Activated naive CD4-positive, alpha-beta T cell treated with anti-CD3 and anti-CD28 coated beads, Interleukin-2, amount 10 ng/mL, durations not matched to agents 7 days and 5 days (primary cell): ENCODE measurements at regions not wholly inside any gene's neighbourhood (a gene's known extent, or its start where the extent isn't known, plus 50 kb on each side); places are given as distances from the start of the nearest gene placed in this dataset.
"Not testable (repeated sequence)": the region's sequence is repeated elsewhere in the genome, so short reads cannot be mapped to it uniquely, and the experiment has no call there.

ENCODE experiments used
- CTCF ChIA-PET: fragments of 350-600 bp; sonication (Branson Sonifier 250); formaldehyde crosslinking; loops from one replicate; lab custom pipeline; 2021; ENCODE audit warnings: antibody characterized with exemption; lab: Charles Lee
- DNase-seq: peaks from one replicate; pipeline ENCODE4 v3.0.0-alpha.2; 2020
- H3K27ac Mint-ChIP-seq: one replicate; pipeline ENCODE4 v1.8.0; 2021; ENCODE audit warnings: mild to moderate bottlenecking, moderate library complexity, mixed read lengths
- H3K27me3 Mint-ChIP-seq: one replicate; pipeline ENCODE4 v1.8.0; 2021; ENCODE audit warnings: mild to moderate bottlenecking, mixed read lengths
- H3K36me3 Mint-ChIP-seq: one replicate; pipeline ENCODE4 v1.8.0; 2021; ENCODE audit warnings: mixed read lengths
- H3K4me1 Mint-ChIP-seq: one replicate; pipeline ENCODE4 v1.8.0; 2021; ENCODE audit warnings: mixed read lengths
- H3K4me3 Mint-ChIP-seq: one replicate; pipeline ENCODE4 v1.8.0; 2021; ENCODE audit warnings: mild to moderate bottlenecking, moderate library complexity, mixed read lengths
- H3K9me3 Mint-ChIP-seq: one replicate; pipeline ENCODE4 v1.8.0; 2021; ENCODE audit warnings: mixed read lengths

DNA sequence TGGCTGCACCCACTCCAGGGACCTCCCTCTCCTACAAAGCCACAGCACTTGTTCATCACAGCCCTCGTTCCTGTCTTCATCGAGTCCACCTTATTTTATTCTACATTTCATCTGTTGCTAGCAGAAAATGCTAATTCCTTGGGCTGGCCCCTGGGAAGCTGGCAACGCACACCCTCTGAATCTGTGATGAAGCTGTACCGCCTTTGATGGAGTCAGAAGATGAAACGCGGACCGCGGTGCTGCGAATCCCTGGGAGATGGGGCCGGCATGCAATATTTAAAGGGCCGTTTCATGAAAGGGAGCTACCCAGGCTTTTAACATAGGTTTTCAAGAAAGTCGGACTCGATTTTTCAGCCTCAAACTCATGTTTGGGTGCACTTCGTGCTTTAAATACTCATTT lies 88.5 kb downstream of the NPTX2 start:
- H3K4me1 Mint-ChIP-seq: no peaks in the 10 kb centered on the region
- H3K27ac Mint-ChIP-seq: no peak overlapping the region
- H3K9me3 Mint-ChIP-seq: no peaks in the 10 kb centered on the region
- CTCF ChIA-PET: no interaction called here
- no peak overlapping the region for H3K4me3 Mint-ChIP-seq
- H3K27me3 Mint-ChIP-seq: no peaks in the 10 kb centered on the region
- H3K36me3 Mint-ChIP-seq: no peaks in the 10 kb centered on the region
- DNase-seq: no peak

DNA sequence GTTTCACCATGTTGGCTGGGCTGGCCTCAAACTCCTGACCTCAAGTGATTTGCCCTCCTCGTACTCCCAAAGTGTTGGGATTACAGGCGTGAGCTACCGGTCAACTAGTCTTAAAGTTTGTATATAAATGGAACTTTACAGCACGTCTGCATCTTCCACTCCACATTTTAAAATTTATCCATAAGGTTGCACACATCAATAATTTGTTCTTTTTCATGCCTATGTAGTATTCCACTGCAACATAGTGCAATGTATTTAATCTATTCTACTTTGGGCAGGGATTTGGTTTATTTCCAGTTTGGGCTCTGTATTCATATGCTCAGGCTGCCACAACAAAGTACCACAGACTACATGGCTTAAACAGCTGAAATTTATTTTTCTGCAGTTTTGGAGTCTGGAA lies 90.0 kb downstream of the NPTX2 start:
- DNase-seq: no peak
- Mint-ChIP-seq H3K4me3 (no peak overlapping the region), H3K9me3 (no peaks in the 10 kb centered on the region), H3K4me1 (no peaks in the 10 kb centered on the region), H3K27me3 (no peaks in the 10 kb centered on the region), H3K27ac (no peak overlapping the region), H3K36me3 (no peaks in the 10 kb centered on the region)
- CTCF ChIA-PET: no interaction called here

DNA sequence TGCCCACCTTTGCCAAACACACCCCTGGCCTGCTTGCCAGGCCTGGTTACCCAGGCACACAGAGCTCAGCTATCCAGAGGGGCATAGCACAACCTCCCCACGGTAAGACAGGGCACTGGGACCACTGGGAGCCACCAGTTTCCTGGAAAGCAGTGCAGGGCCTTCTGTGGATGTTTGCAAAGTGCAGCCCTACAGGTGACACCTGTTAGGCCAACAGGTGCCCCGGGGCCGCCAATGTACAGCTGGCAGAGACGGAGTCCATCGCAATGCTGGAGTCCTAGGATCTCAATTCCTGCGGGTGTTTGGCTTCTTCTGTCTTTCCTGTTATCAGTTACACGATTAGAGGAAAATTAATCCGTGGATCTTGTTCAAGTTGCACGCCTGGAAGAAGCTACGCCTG lies 94.9 kb downstream of the NPTX2 start:
- DNase-seq: no peak
- H3K36me3 Mint-ChIP-seq: no peaks in the 10 kb centered on the region
- no peaks in the 10 kb centered on the region for H3K4me1 Mint-ChIP-seq
- no peak overlapping the region for H3K4me3 Mint-ChIP-seq
- H3K9me3 Mint-ChIP-seq: no peaks in the 10 kb centered on the region
- H3K27ac Mint-ChIP-seq: no peak overlapping the region
- no peaks in the 10 kb centered on the region for H3K27me3 Mint-ChIP-seq
- CTCF ChIA-PET: no interaction called here

DNA sequence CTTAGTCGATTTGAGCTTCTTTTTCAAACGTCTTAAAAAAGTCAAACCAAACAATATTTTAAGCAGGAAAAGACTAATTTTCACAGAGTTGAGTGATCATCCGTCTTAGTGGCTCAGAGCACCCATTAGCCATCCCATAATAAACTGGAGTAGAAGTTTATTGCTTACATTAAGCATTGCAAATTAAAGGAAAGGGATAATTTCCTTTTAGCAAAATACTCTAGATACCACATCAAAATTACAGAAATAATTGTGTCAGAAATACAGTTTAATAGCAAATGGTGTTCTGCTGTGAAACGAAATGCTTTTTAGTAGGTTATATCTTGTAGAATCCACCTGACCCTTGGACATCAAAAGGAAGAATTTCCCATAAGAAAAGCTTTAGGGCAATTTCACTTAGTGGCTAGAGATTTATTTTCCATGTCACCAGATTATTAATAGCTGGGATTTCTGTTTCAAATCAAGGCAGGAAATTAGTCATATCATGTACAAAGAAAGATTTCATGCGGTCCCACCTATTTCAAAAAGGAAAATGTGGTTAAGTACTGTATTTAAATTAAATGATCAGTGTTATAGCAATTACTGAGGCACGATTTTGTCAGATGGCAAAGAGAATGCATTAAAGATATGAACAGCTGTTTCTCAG lies 96.2 kb downstream of the NPTX2 start:
- Mint-ChIP-seq H3K4me3 (no peak overlapping the region), H3K36me3 (no peaks in the 10 kb centered on the region), H3K4me1 (no peaks in the 10 kb centered on the region), H3K27ac (no peak overlapping the region), H3K27me3 (no peaks in the 10 kb centered on the region), H3K9me3 (no peaks in the 10 kb centered on the region)
- no peak for DNase-seq
- CTCF ChIA-PET: no interaction called here

DNA sequence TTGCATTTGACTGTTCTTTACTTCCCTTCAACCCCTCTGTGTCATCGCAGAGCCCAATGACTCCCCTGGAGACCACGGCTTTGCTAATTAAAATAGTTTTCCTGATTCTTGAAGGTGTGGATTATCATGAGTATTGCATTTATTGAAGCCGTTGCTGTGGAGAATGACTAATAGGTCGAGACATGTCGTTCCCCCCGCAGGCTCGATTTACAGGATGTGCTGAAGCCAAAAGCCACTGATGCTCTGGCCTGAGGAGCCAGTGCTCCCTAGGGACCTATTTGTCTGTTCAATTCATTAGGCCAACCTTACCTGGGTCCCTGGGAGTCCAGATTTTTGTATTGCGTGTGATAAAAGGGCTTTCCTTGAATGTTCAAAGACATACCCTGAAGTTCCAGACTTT lies 102.3 kb downstream of the NPTX2 start:
- Mint-ChIP-seq H3K4me3 (no peak overlapping the region), H3K4me1 (no peaks in the 10 kb centered on the region), H3K27ac (no peak overlapping the region), H3K9me3 (no peaks in the 10 kb centered on the region), H3K27me3 (no peaks in the 10 kb centered on the region), H3K36me3 (no peaks in the 10 kb centered on the region)
- no peak for DNase-seq
- CTCF ChIA-PET: no interaction called here

DNA sequence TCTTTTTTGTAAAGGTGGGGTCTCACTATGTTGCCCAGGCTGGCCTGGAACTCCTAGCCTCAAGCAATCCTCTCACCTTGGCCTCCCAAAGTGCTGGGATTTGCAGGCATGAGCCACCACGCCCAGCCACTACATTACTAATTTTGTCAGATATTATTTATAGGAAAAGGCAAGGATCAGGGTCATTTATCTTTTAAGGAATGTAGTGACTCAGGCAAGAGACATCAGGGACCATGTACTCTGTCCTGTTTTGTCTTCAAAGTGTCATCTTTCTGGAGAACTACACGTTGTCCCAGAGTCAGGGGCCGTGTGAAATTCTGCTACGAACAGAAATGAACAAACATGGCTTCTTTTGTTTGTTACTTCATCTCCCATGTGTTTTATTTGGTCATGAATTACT lies 105.3 kb downstream of the NPTX2 start:
- DNase-seq: no peak
- CTCF ChIA-PET: no interaction called here
- Mint-ChIP-seq H3K9me3 (no peaks in the 10 kb centered on the region), H3K27ac (no peak overlapping the region), H3K4me1 (no peaks in the 10 kb centered on the region), H3K4me3 (no peak overlapping the region), H3K27me3 (no peaks in the 10 kb centered on the region), H3K36me3 (no peaks in the 10 kb centered on the region)

DNA sequence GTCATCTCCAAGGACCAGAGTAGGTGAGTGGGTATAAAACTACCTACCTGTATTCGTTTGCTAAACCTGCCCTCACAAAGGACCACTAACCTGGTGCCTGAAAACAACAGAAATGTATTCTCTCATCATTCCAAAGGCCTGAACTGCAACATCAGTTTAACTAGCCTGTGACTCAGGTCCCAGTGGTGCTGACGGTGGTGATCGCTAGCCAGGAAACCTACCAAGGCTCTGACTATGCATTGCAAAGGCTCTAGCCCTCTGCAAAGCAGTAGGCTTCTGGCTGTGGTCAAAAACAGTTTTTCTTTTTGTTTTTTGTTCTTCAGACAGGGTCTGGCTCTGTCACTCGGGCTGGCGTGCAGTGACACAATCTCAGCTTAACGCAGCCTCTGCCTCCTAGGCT lies 107.5 kb downstream of the NPTX2 start:
- Mint-ChIP-seq H3K27me3 (no peaks in the 10 kb centered on the region), H3K4me3 (no peak overlapping the region), H3K4me1 (no peaks in the 10 kb centered on the region), H3K27ac (no peak overlapping the region), H3K36me3 (no peaks in the 10 kb centered on the region), H3K9me3 (no peaks in the 10 kb centered on the region)
- CTCF ChIA-PET: no interaction called here
- no peak for DNase-seq

DNA sequence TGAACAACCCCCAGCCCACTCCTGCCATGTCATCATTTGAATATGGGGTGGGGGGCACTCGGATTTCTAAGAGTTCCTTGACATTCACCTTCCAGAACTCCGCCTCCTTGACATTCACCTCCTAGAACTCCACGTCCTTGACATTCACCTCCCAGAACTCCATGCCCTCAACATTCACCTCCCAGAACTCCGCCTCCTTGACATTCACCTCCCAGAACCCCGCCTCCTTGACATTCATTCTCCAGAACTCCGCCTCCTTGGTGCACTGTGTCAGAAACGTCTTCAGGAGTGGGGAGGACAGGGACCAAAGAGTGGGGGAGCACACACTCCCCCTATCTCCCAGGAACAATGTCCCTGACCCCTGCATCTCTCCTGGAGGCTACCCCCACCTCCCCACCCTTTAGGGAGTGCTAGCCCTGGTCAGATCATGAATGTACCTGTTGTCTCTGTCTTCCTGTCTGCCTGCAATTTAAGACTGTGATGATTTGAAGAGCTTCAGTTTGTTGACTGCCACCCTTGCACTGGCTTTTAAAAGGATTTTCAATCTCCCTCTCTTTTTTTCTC lies 110.1 kb downstream of the NPTX2 start:
- no peak for DNase-seq
- Mint-ChIP-seq H3K27ac (no peak overlapping the region), H3K4me3 (no peak overlapping the region), H3K9me3 (no peaks in the 10 kb centered on the region), H3K27me3 (no peaks in the 10 kb centered on the region), H3K4me1 (no peaks in the 10 kb centered on the region), H3K36me3 (no peaks in the 10 kb centered on the region)
- CTCF ChIA-PET: no interaction called here

DNA sequence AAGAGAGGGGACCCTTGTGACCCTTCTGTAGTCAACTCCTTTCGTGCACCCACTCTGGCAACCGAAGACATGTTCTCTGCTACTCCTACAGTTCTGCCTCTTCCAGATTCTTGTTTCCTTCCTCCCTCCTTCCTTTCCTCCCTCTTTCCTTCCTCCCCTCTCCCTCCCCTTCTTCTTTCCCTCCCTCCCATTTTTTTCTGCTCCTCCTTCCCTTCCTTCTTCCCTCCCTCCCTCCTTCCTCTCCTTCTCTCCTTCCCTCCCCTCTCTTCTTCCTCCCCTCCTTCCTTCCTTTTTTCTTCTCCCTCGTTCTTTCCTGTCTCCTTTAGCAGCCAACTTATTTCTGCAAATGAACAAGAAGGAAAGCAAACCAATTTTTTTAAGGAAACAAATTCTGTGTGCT lies 111.5 kb downstream of the NPTX2 start:
- Mint-ChIP-seq H3K4me3 (no peak overlapping the region), H3K4me1 (no peaks in the 10 kb centered on the region), H3K27ac (no peak overlapping the region), H3K36me3 (no peaks in the 10 kb centered on the region), H3K9me3 (peaks cover 5% of the 10 kb centered on the region), H3K27me3 (no peaks in the 10 kb centered on the region)
- DNase-seq: no peak
- CTCF ChIA-PET: no interaction called here

DNA sequence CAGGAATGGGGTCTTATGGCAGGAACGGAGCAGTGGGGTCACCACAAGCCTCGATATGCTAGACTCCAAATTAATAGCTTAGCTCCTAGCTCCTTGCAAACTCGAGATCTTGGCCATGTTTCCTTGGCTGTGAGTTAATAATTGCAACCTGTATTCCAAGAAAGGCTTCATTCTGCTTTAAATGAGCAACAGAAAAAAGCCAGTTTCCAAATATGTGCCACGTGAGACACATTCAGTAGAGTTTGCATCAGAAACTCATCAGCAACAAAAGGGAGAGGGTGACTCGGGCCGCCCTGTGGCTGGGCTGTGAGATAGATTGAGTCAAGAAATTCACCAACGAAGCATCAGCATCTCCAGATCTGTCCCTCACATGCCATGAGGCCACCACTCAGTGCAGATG lies 112.0 kb downstream of the NPTX2 start:
- Mint-ChIP-seq H3K27me3 (no peaks in the 10 kb centered on the region), H3K36me3 (no peaks in the 10 kb centered on the region), H3K9me3 (peaks cover 5% of the 10 kb centered on the region), H3K4me3 (no peak overlapping the region), H3K4me1 (no peaks in the 10 kb centered on the region), H3K27ac (no peak overlapping the region)
- no peak for DNase-seq
- CTCF ChIA-PET: no interaction called here

DNA sequence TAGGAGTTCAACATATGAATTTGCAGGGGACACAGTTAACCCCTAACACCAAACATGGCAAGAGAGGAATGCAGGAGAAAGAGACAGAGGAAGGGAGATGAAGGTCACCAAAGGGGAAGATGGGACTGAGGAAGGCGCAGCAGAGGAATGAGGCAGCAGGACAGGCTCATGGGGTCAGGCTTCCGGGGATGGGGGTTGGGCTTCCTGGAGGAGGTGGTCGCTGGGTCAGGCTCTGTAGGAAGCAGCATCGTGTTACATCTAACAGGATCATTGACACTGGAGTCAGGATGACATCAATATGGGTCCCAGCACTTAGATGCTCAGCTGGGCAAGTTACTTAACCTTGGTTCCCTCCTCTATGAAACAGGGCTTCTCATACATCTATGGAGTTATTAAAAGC lies 113.2 kb downstream of the NPTX2 start:
- CTCF ChIA-PET: no interaction called here
- Mint-ChIP-seq H3K36me3 (no peaks in the 10 kb centered on the region), H3K4me3 (no peak overlapping the region), H3K27me3 (no peaks in the 10 kb centered on the region), H3K4me1 (no peaks in the 10 kb centered on the region), H3K9me3 (peaks cover 5% of the 10 kb centered on the region), H3K27ac (no peak overlapping the region)
- no peak for DNase-seq

DNA sequence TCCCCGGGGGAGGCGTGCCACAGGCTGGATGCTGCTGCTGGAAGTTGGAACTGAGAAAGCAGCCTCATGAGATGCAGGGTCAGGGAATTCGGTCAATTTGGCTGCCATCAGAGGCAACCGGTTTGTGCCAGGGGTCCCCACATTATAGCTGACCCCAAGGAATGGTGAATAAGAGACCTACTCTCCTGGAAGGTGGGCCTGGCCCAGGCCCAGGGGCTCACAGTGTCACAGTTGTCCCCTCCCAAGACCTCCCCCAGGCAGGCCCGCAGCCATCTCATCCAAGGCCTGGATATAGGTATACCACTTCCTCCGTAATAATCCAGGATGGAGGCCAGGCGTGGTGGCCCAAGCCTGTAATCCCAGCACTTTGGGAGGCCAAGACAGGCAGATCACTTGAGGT lies 114.6 kb downstream of the NPTX2 start:
- no peaks in the 10 kb centered on the region for H3K36me3 Mint-ChIP-seq
- no peak overlapping the region for H3K27ac Mint-ChIP-seq
- no peaks in the 10 kb centered on the region for H3K27me3 Mint-ChIP-seq
- no peak for DNase-seq
- H3K4me1 Mint-ChIP-seq: no peaks in the 10 kb centered on the region
- CTCF ChIA-PET: interaction anchor here (1.0 kb wide), 1 partner anchor 14 kb away, joined by 3 read pairs; no protein-coding TSS in a partner anchor
- H3K9me3 Mint-ChIP-seq: peaks cover 5% of the 10 kb centered on the region
- no peak overlapping the region for H3K4me3 Mint-ChIP-seq

DNA sequence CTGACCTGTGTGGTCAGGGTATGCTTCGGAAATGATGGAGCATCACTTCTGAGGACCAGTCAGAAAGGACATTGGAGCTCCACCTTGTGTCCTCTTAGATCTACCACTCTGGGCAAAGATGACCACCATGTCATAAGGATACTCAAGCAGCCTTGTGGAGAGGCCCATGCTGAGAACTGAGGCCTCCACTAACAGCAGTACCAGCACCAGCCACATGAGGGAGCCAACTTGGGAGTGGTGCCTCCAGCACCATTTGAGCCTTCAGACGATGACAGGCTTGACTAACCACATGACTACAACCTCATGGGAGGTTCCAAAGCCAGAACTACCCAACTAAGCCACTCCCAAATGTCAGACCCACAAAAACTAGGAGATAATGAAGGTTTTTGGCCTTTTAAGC lies 116.0 kb downstream of the NPTX2 start:
- H3K4me3 Mint-ChIP-seq: no peak overlapping the region
- CTCF ChIA-PET: interaction anchor here (0.8 kb wide), 1 partner anchor 12 kb away, joined by 4 read pairs; no protein-coding TSS in a partner anchor

DNA sequence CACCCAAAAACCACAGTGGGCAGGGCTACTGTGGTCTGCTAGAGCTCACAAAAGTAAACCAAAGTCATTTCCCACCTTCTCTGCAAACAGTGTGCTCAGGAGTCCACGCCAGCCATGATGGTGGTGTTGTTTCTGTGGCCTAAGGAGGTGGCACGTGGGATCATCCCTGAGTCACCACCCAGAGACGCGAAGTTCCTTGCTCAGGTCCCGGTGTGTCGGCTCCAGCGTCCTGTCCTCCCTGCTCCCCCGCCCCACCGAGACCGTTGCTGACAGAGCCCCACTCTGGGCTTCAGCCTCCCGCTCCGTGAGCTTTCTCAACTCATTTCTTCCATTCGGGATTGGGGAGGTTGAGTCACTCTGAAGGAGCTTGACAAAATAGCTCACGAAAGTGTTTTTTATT lies 118.7 kb downstream of the NPTX2 start:
- no peak for DNase-seq
- Mint-ChIP-seq H3K27ac (no peak overlapping the region), H3K36me3 (no peaks in the 10 kb centered on the region), H3K4me1 (no peaks in the 10 kb centered on the region), H3K9me3 (peaks cover 5% of the 10 kb centered on the region), H3K4me3 (no peak overlapping the region), H3K27me3 (no peaks in the 10 kb centered on the region)
- CTCF ChIA-PET: interaction anchor here (1.6 to 1.7 kb wide), 2 partner anchors 10 to 27 kb away, joined by 5 to 9 read pairs; no protein-coding TSS in a partner anchor

More for the DNA sequence above, 116.0 kb downstream of the NPTX2 start:
- Mint-ChIP-seq H3K36me3 (no peaks in the 10 kb centered on the region), H3K9me3 (peaks cover 5% of the 10 kb centered on the region), H3K27ac (no peak overlapping the region), H3K4me1 (no peaks in the 10 kb centered on the region), H3K27me3 (no peaks in the 10 kb centered on the region)
- DNase-seq: peak; percentile 64

DNA sequence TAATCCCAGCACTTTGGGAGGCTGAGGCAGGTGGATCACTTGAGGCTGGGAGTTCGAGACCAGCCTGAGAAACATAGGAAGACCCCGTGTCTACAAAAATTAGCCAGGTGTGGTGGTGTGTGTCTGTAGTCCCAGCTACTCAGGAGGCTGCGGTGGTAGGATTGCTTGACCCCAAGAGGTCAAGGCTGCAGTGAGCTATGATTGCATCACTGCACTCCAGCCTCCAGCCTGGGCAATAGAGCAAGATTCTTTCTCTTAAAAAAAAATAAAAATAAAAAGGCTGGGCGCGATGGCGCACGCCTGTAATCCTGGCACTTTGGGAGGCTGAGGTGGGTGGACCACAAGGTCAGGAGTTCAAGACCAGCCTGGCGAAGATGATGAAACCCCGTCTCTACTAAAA lies 119.4 kb downstream of the NPTX2 start:
- H3K4me1 Mint-ChIP-seq, H3K9me3 Mint-ChIP-seq, H3K27ac Mint-ChIP-seq, H3K36me3 Mint-ChIP-seq, H3K4me3 Mint-ChIP-seq, H3K27me3 Mint-ChIP-seq, DNase-seq: not testable (repeated sequence)
- CTCF ChIA-PET: interaction anchor here (1.6 kb wide), 1 partner anchor 9 kb away, joined by 9 read pairs; no protein-coding TSS in a partner anchor
